NCI-H1417 (cell line): ENCODE measurements at regions not wholly inside any gene's neighbourhood (a gene's known extent, or its start where the extent isn't known, plus 50 kb on each side); places are given as distances from the start of the nearest gene placed in this dataset.
"Not testable (repeated sequence)": the region's sequence is repeated elsewhere in the genome, so short reads cannot be mapped to it uniquely, and the experiment has no call there.

Experiments
- DNase-seq, 3 experiments: peaks; one replicate each; lab custom pipeline; 2025; lab: John Stamatoyannopoulos, UW

GRCh38 chrX:18010253-18010652 lies 149.2 kb upstream of the RAI2 start:
- DNase-seq: peak; percentile 36 to 82 (median 45)

- no peak for DNase-seq
Measured at GRCh38 chrX:18003876-18004275, 142.8 kb upstream of the RAI2 start.

GRCh38 chrX:18002791-18003190 lies 141.7 kb upstream of the RAI2 start:
- no peak for DNase-seq

GRCh38 chrX:17994429-17994828 lies 133.3 kb upstream of the RAI2 start:
- DNase-seq: peak in 2 of 3 experiments; percentile 23 to 74

- peak in 2 of 3 experiments; percentile 17 to 58 for DNase-seq
Measured at GRCh38 chrX:17993062-17993461, 132.0 kb upstream of the RAI2 start.

GRCh38 chrX:17990532-17990931 lies 129.4 kb upstream of the RAI2 start:
- no peak for DNase-seq

GRCh38 chrX:17987783-17988182 lies 126.7 kb upstream of the RAI2 start:
- peak in 1 of 3 experiments; percentile 34 for DNase-seq

GRCh38 chrX:17986977-17987376 lies 125.9 kb upstream of the RAI2 start:
- no peak for DNase-seq

- no peak for DNase-seq
Measured at GRCh38 chrX:17986440-17986839, 125.3 kb upstream of the RAI2 start.

- peak in 2 of 3 experiments; percentile 20 to 58 for DNase-seq
Measured at GRCh38 chrX:17984415-17984814, 123.3 kb upstream of the RAI2 start.

GRCh38 chrX:17983389-17983788 lies 122.3 kb upstream of the RAI2 start:
- no peak for DNase-seq

GRCh38 chrX:17977696-17978095 lies 116.6 kb upstream of the RAI2 start:
- DNase-seq: no peak

GRCh38 chrX:17976955-17977354 lies 115.9 kb upstream of the RAI2 start:
- DNase-seq: no peak

GRCh38 chrX:17975349-17975748 lies 114.3 kb upstream of the RAI2 start:
- not testable (repeated sequence) for DNase-seq

- peak; percentile 84 to 98 (median 89) for DNase-seq
Measured at GRCh38 chrX:17968367-17968766, 107.3 kb upstream of the RAI2 start.

- DNase-seq: peak; percentile 82 to 98 (median 89)
Measured at GRCh38 chrX:17967888-17968287, 106.8 kb upstream of the RAI2 start.

GRCh38 chrX:17964871-17965270 lies 103.8 kb upstream of the RAI2 start:
- no peak for DNase-seq

- DNase-seq: no peak
Measured at GRCh38 chrX:17960891-17961290, 99.8 kb upstream of the RAI2 start.

GRCh38 chrX:17944833-17945497 lies 83.9 kb upstream of the RAI2 start:
- peak; percentile 13 to 46 (median 20) for DNase-seq

- not testable (repeated sequence) for DNase-seq
Measured at GRCh38 chrX:17941171-17941570, 80.1 kb upstream of the RAI2 start.

GRCh38 chrX:17939724-17940123 lies 78.6 kb upstream of the RAI2 start:
- DNase-seq: peak in 1 of 3 experiments; percentile 10

GRCh38 chrX:17933856-17934255 lies 72.8 kb upstream of the RAI2 start:
- DNase-seq: no peak

GRCh38 chrX:17932781-17933180 lies 71.7 kb upstream of the RAI2 start:
- no peak for DNase-seq

- DNase-seq: no peak
Measured at GRCh38 chrX:17931855-17932254, 70.8 kb upstream of the RAI2 start.
